Heart left ventricle (tissue), 13 donors: ENCODE measurements at regions not wholly inside any gene's neighbourhood (a gene's known extent, or its start where the extent isn't known, plus 50 kb on each side); places are given as distances from the start of the nearest gene placed in this dataset.

ENCODE experiments used
- POLR2A ChIP-seq, 2 donors: fragments of 450-650 bp; IDR thresholded peaks; one replicate each; pipeline ENCODE4 v1.6.1; 2017; ENCODE audit warnings: antibody characterized with exemption in 2 of 2, mild to moderate bottlenecking in 2 of 2, moderate library complexity in 2 of 2
- TF ChIP-seq, protein P1 (sequence below), 12 donors: fragments of 200-600 bp; sonication (generic) in 4 of 12; IDR thresholded peaks; one replicate each; pipeline versions ENCODE4 v1.5.0 to v1.8.0; 2018 to 2022; ENCODE audit warnings: antibody characterized with exemption in 12 of 12, mild to moderate bottlenecking in 5 of 12
- donor health status: ischemic (EF 13 %, LVEDD 7.1; RV severe dilation, severe dysfunction).
- donor health status: DM: no; HTN: yes; CAD: no.
- donor health status: DM: no; HTN: no; CAD: no.
- donor health status: ischemic (EF 25% LVEDD 6.9; RV normal size, moderate dysfunction).
- donor health status: ischemic (EF 25% LVEDD 5.7; RV mildly dilated, moderate dysfunction).
- donor health status: ischemic (EF 35%, LVEDD 5.7; RV mildly dilated, moderate dysfunction).
- donor health status: nonischemic (EF 11% LVEDD 7.7; RV severe dilation, severe dysfunction).
- donor health status: DM: yes; HTN: yes; CAD: no.
- donor health status: PGD.
- donor health status: ischemic (EF 29% LVEDD 5.4; RV normal size, mild dysfunction).
- donor health status: nonischemic (EF 23%, LVEDD 6.1; RV moderate dilation, normal function).

GRCh38 chrX:155779831-155780230 lies 101.3 kb upstream of the VAMP7 start:
- TF ChIP-seq, protein P1, sequence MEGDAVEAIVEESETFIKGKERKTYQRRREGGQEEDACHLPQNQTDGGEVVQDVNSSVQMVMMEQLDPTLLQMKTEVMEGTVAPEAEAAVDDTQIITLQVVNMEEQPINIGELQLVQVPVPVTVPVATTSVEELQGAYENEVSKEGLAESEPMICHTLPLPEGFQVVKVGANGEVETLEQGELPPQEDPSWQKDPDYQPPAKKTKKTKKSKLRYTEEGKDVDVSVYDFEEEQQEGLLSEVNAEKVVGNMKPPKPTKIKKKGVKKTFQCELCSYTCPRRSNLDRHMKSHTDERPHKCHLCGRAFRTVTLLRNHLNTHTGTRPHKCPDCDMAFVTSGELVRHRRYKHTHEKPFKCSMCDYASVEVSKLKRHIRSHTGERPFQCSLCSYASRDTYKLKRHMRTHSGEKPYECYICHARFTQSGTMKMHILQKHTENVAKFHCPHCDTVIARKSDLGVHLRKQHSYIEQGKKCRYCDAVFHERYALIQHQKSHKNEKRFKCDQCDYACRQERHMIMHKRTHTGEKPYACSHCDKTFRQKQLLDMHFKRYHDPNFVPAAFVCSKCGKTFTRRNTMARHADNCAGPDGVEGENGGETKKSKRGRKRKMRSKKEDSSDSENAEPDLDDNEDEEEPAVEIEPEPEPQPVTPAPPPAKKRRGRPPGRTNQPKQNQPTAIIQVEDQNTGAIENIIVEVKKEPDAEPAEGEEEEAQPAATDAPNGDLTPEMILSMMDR (IDR thresholded peaks at IDR 0.05): no peak
- no peak for TF ChIP-seq POLR2A (IDR thresholded peaks at IDR 0.05)
